OCI-LY3 (cell line): ENCODE measurements at regions not wholly inside any gene's neighbourhood (a gene's known extent, or its start where the extent isn't known, plus 50 kb on each side); places are given as distances from the start of the nearest gene placed in this dataset.

ENCODE experiments used
- EZH2phosphoT487 ChIP-seq: fragments of 200-600 bp; shearing (Covaris generic); IDR thresholded peaks from 2 replicates; pipeline ENCODE4 v1.6.1; 2018; ENCODE audit warnings: antibody characterized with exemption, mixed run types, low read depth
- TF ChIP-seq, protein P1 (sequence below): fragments of 200-600, 300-600 bp; sonication (generic); IDR thresholded peaks from 2 replicates; pipeline ENCODE4 v1.5.1; 2014; ENCODE audit warnings: antibody characterized with exemption, low read length, low read depth

- TF ChIP-seq, protein P1, sequence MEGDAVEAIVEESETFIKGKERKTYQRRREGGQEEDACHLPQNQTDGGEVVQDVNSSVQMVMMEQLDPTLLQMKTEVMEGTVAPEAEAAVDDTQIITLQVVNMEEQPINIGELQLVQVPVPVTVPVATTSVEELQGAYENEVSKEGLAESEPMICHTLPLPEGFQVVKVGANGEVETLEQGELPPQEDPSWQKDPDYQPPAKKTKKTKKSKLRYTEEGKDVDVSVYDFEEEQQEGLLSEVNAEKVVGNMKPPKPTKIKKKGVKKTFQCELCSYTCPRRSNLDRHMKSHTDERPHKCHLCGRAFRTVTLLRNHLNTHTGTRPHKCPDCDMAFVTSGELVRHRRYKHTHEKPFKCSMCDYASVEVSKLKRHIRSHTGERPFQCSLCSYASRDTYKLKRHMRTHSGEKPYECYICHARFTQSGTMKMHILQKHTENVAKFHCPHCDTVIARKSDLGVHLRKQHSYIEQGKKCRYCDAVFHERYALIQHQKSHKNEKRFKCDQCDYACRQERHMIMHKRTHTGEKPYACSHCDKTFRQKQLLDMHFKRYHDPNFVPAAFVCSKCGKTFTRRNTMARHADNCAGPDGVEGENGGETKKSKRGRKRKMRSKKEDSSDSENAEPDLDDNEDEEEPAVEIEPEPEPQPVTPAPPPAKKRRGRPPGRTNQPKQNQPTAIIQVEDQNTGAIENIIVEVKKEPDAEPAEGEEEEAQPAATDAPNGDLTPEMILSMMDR: no peak
- no peak for TF ChIP-seq EZH2phosphoT487
These were observed 215.2 kb upstream of the NOCT start for GRCh38 chr4:138800421-138800820.
